DOHH2 (cell line): ENCODE measurements at regions not wholly inside any gene's neighbourhood (a gene's known extent, or its start where the extent isn't known, plus 50 kb on each side); places are given as distances from the start of the nearest gene placed in this dataset.

Source experiments
- H3F3A ChIP-seq: fragments of 200-600 bp; sonication (generic), shearing (Covaris generic); 2 replicates; pipeline ENCODE4 v1.6.0; 2016; ENCODE audit warnings: antibody characterized with exemption, mild to moderate bottlenecking; ENCODE audit not compliant: control insufficient read depth, insufficient read depth
- H3K27ac ChIP-seq: fragments of 200-600 bp; sonication (generic); 2 replicates; pipeline ENCODE4 v1.5.1; 2014; ENCODE audit warnings: low read depth, mild to moderate bottlenecking, low read length, moderate library complexity
- H3K27me3 ChIP-seq: fragments of 200-600 bp; sonication (generic); 2 replicates; pipeline ENCODE4 v1.6.1; 2014; ENCODE audit warnings: mild to moderate bottlenecking, low read length, mixed read lengths; ENCODE audit not compliant: control insufficient read depth
- H3K36me3 ChIP-seq: fragments of 200-600 bp; sonication (generic); 2 replicates; pipeline ENCODE4 v1.6.1; 2014; ENCODE audit warnings: mild to moderate bottlenecking, low read length, moderate library complexity, mixed read lengths; ENCODE audit not compliant: control insufficient read depth
- H3K4me1 ChIP-seq: fragments of 200-600 bp; sonication (generic); 2 replicates; pipeline ENCODE4 v1.6.1; 2014; ENCODE audit warnings: mild to moderate bottlenecking, low read length, mixed read lengths; ENCODE audit not compliant: control insufficient read depth
- H3K4me2 ChIP-seq: fragments of 200-600 bp; sonication (generic); 2 replicates; pipeline ENCODE4 v1.6.0; 2014; ENCODE audit warnings: mild to moderate bottlenecking, low read length, moderate library complexity
- H3K4me3 ChIP-seq: fragments of 200-600 bp; sonication (generic); 2 replicates; pipeline ENCODE4 v1.5.1; 2014; ENCODE audit warnings: mild to moderate bottlenecking, low read length, mixed read lengths
- H3K79me2 ChIP-seq: fragments of 200-600 bp; sonication (generic); 2 replicates; pipeline ENCODE4 v1.6.1; 2014; ENCODE audit warnings: mild to moderate bottlenecking, low read length, mixed read lengths; ENCODE audit not compliant: control insufficient read depth
- H3K9me2 ChIP-seq: fragments of 200-600 bp; sonication (generic); replicated peaks from 2 replicates; pipeline ENCODE4 v1.6.1; 2014; ENCODE audit warnings: mild to moderate bottlenecking, low read length, mixed read lengths; ENCODE audit not compliant: control insufficient read depth
- H3K9me3 ChIP-seq: fragments of 200-600 bp; sonication (generic); 2 replicates; pipeline ENCODE4 v1.6.1; 2014; ENCODE audit warnings: antibody characterized with exemption, low read length, mixed read lengths; ENCODE audit not compliant: control insufficient read depth, insufficient read depth
- H4K20me1 ChIP-seq: fragments of 200-600 bp; sonication (generic); 2 replicates; pipeline ENCODE4 v1.6.0; 2014; ENCODE audit warnings: low read depth, mild to moderate bottlenecking, antibody characterized with exemption, low read length, moderate library complexity; ENCODE audit not compliant: control insufficient read depth, insufficient read depth
- EZH2phosphoT487 ChIP-seq: fragments of 200-600 bp; sonication (generic); IDR thresholded peaks from 2 replicates; pipeline ENCODE4 v1.6.1; 2017; ENCODE audit warnings: borderline replicate concordance, mild to moderate bottlenecking, antibody characterized with exemption, low read length, moderate library complexity, mixed read lengths
- TF ChIP-seq, protein P1 (sequence below): fragments of 200-600 bp; sonication (generic); IDR thresholded peaks from one replicate; pipeline ENCODE4 v1.5.1; 2014; ENCODE audit warnings: antibody characterized with exemption, mild to moderate bottlenecking, low read depth, low read length; ENCODE audit not compliant: poor library complexity, severe bottlenecking

DNA sequence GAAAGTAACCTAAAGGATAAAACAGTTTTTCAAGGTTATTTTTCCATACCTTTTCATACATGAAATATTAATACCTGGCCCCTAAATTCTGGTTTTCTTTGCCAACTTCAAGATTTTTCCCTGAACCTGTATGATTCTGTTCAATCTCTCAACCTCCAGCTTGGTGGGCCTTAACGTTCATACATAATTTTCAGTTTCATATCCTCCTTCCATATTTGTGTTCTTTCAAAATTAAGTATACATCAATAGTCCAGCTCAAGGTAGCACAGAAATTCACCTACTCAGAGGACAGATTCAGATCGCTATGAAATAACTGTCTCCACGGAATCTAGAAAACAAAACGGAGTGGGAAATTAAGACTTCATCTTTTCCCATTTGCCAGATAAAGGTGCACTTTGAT, 505.8 kb upstream of the GHITM start:
- H3K27ac ChIP-seq: no peak overlapping the region
- H4K20me1 ChIP-seq: no peaks in the 10 kb centered on the region
- H3F3A ChIP-seq: no peaks in the 10 kb centered on the region
- no peaks in the 10 kb centered on the region for H3K36me3 ChIP-seq
- H3K4me2 ChIP-seq: no peak overlapping the region
- no peak overlapping the region for H3K4me3 ChIP-seq
- H3K79me2 ChIP-seq: no peaks in the 10 kb centered on the region
- no peaks in the 10 kb centered on the region for H3K9me3 ChIP-seq
- no peaks in the 10 kb centered on the region for H3K4me1 ChIP-seq
- no peaks in the 10 kb centered on the region for H3K27me3 ChIP-seq
- no peaks in the 10 kb centered on the region for H3K9me2 ChIP-seq
- no peak for TF ChIP-seq EZH2phosphoT487
- TF ChIP-seq, protein P1, sequence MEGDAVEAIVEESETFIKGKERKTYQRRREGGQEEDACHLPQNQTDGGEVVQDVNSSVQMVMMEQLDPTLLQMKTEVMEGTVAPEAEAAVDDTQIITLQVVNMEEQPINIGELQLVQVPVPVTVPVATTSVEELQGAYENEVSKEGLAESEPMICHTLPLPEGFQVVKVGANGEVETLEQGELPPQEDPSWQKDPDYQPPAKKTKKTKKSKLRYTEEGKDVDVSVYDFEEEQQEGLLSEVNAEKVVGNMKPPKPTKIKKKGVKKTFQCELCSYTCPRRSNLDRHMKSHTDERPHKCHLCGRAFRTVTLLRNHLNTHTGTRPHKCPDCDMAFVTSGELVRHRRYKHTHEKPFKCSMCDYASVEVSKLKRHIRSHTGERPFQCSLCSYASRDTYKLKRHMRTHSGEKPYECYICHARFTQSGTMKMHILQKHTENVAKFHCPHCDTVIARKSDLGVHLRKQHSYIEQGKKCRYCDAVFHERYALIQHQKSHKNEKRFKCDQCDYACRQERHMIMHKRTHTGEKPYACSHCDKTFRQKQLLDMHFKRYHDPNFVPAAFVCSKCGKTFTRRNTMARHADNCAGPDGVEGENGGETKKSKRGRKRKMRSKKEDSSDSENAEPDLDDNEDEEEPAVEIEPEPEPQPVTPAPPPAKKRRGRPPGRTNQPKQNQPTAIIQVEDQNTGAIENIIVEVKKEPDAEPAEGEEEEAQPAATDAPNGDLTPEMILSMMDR: no peak

DNA sequence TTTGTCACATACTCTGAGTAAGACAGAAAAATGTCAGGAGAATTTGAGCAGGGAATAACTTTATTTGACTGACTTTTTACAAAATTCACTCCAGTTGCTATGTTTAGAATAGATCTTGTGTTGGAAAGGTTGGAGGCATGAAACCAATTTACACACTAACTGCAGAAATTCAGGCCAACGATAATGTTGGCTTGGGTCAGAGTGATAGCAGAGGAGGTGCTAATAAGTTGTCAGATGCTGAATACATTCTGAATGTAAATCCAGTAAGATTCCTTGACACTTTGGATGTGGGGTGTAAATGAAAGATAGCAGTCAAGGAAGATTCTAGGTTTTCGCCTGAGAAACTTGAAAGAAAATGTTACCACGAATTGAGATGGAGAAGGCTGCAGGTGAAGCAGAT, 502.5 kb upstream of the GHITM start:
- H3K36me3 ChIP-seq: no peaks in the 10 kb centered on the region
- H3K79me2 ChIP-seq: no peaks in the 10 kb centered on the region
- no peak overlapping the region for H3K27ac ChIP-seq
- H3F3A ChIP-seq: no peaks in the 10 kb centered on the region
- H3K9me2 ChIP-seq: no peaks in the 10 kb centered on the region
- TF ChIP-seq, protein P1: no peak
- no peak for TF ChIP-seq EZH2phosphoT487
- H3K4me3 ChIP-seq: no peak overlapping the region
- H3K4me2 ChIP-seq: no peak overlapping the region
- no peaks in the 10 kb centered on the region for H4K20me1 ChIP-seq
- H3K9me3 ChIP-seq: no peaks in the 10 kb centered on the region
- no peaks in the 10 kb centered on the region for H3K27me3 ChIP-seq
- H3K4me1 ChIP-seq: no peaks in the 10 kb centered on the region

DNA sequence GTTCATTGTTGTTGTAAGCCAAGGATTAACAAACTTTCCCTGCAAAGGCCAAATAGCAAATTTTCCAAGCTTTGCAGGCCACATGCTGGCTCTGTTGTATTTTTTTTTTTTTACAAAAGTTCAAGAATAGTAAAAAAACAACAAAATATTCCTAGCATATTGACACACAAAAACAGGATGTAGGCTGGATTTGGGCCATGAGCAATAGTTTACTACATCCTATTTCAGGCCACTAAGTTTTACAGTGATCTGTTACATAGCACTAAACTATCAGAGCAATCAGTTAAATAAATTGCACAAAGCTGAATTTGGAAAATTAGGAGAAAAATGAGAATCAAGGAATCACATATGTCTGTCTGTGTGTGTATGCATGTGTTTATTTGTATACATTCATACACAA, 491.8 kb upstream of the GHITM start:
- TF ChIP-seq, protein P1: no peak
- TF ChIP-seq EZH2phosphoT487: no peak
- Histone ChIP-seq H3K27ac (no peak overlapping the region), H3F3A (no peaks in the 10 kb centered on the region)

DNA sequence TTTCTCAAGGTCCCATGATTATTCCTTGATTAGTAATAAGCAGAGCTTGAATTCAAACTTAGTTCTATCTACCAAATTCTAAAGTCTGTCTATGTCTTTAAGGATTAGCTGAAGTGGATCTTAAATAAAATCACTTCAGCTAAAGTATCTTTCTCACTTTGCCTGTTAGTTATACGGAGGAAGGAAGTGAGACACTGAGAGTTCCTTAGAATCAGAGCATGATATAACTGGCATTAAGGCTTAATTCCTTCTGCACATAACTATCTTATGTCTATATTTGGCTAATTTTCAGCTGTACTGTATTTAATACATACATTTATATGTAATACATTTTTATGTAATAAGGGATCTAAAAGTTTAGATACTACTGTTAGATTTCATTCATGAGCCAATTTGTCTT, 491.1 kb upstream of the GHITM start:
- H3K79me2 ChIP-seq: no peaks in the 10 kb centered on the region
- no peaks in the 10 kb centered on the region for H3K4me1 ChIP-seq
- no peaks in the 10 kb centered on the region for H4K20me1 ChIP-seq
- H3K4me3 ChIP-seq: no peak overlapping the region
- H3K36me3 ChIP-seq: no peaks in the 10 kb centered on the region
- H3K9me2 ChIP-seq: no peaks in the 10 kb centered on the region
- H3K27me3 ChIP-seq: no peaks in the 10 kb centered on the region
- H3K27ac ChIP-seq: no peak overlapping the region
- no peak overlapping the region for H3K4me2 ChIP-seq
- H3K9me3 ChIP-seq: no peaks in the 10 kb centered on the region
- no peak for TF ChIP-seq EZH2phosphoT487
- TF ChIP-seq, protein P1: no peak
- no peaks in the 10 kb centered on the region for H3F3A ChIP-seq

More for the DNA sequence above, 491.8 kb upstream of the GHITM start:
- Histone ChIP-seq H3K27me3 (no peaks in the 10 kb centered on the region), H3K9me2 (no peaks in the 10 kb centered on the region), H3K79me2 (no peaks in the 10 kb centered on the region), H3K4me3 (no peak overlapping the region), H3K9me3 (no peaks in the 10 kb centered on the region), H4K20me1 (no peaks in the 10 kb centered on the region), H3K4me1 (no peaks in the 10 kb centered on the region), H3K4me2 (no peak overlapping the region), H3K36me3 (no peaks in the 10 kb centered on the region)
